ENCODE measurements at regions not wholly inside any gene's neighbourhood (a gene's known extent, or its start where the extent isn't known, plus 50 kb on each side); places are given as distances from the start of the nearest gene placed in this dataset.

GRCh38 chr5:124645396-124645795 is 101.0 kb downstream of the ZNF608 start:
- no peak for DNase-seq (ENCODE audit: low spot score)

GRCh38 chr5:124644582-124644981 is 101.9 kb downstream of the ZNF608 start:
- DNase-seq (ENCODE audit: low spot score) = no peak

GRCh38 chr5:124644138-124644537 is 102.3 kb downstream of the ZNF608 start:
- no peak for DNase-seq (ENCODE audit: low spot score)

GRCh38 chr5:124643336-124643735 is 103.1 kb downstream of the ZNF608 start:
- DNase-seq (ENCODE audit: low spot score) = no peak

GRCh38 chr5:124642151-124642550 is 104.3 kb downstream of the ZNF608 start:
- DNase-seq (ENCODE audit: low spot score) = no peak

- DNase-seq (ENCODE audit: low spot score) = no peak
These were observed 105.2 kb downstream of the ZNF608 start for GRCh38 chr5:124641154-124641792.

- no peak for DNase-seq (ENCODE audit: low spot score)
These were observed 107.3 kb downstream of the ZNF608 start for GRCh38 chr5:124639095-124639665.

DNA sequence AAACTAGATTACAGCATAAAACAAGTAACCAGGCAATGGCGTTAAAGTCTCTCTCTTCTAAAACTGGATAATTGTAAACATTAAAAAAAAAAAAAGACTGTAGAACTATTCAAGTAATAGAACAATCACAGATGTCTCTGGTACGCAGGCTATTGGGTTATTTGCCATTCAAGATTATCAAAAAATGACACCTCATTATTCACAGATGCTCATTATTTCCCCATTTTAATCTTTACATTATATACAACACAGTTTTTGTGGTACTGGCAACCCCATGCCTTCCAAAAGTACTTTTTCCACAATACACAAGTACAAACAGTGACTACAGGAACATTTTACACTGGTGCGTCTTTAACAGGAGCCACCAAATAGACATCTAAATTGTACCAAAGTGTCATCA is 109.4 kb downstream of the ZNF608 start:
- DNase-seq (ENCODE audit: low spot score) = no peak

GRCh38 chr5:124634741-124635323 is 111.6 kb downstream of the ZNF608 start:
- DNase-seq (ENCODE audit: low spot score) = no peak

DNA sequence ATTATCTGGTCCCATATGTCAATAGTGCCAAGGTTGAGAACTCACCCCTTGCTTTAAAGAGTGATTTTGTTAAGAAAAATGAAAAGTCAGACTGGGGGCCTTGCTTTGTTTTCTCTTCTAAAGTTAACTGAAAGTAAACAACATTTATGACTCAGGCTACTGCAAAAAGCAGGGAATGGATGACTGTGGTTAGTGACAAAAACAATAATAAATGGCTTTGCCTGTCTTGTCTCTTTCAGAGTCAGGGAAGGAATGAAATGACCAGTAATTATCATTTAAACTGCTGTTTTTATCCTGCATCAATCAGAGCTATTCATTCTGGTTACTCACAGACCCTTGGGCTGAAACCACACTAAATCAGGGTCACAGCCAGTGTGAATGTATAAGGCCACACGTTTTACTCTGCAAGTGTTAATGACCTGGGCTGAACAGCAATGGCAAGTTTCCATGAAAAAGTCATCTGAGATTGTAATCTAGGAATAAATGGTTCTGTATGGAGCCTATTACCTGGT is 112.2 kb downstream of the ZNF608 start:
- DNase-seq (ENCODE audit: low spot score) = no peak

DNA sequence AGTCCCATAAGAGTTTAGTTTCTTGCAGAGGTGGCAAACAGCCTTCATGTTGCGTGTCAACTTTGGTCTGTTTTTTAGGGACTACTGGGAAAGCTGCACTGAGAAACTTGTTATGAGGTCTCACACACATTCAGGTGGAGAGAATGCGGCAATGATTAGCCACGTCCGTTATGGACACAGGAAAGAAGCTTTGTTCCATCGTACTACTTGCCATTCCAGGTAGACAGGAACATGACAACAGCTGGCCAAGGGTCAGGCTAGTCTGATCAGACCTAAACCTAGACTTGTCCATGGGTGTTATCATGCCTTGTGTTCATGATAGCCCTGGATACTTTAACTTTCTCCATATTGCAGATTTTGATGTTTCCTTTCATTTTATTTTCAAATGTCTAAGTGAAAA is 113.2 kb downstream of the ZNF608 start:
- no peak for DNase-seq (ENCODE audit: low spot score)

GRCh38 chr5:124631874-124632550 is 114.4 kb downstream of the ZNF608 start:
- no peak for DNase-seq (ENCODE audit: low spot score)

- no peak for DNase-seq (ENCODE audit: low spot score)
These were observed 115.4 kb downstream of the ZNF608 start for GRCh38 chr5:124630767-124631704.

- DNase-seq (ENCODE audit: low spot score) = no peak
These were observed 117.5 kb downstream of the ZNF608 start for GRCh38 chr5:124628721-124629596.

DNA sequence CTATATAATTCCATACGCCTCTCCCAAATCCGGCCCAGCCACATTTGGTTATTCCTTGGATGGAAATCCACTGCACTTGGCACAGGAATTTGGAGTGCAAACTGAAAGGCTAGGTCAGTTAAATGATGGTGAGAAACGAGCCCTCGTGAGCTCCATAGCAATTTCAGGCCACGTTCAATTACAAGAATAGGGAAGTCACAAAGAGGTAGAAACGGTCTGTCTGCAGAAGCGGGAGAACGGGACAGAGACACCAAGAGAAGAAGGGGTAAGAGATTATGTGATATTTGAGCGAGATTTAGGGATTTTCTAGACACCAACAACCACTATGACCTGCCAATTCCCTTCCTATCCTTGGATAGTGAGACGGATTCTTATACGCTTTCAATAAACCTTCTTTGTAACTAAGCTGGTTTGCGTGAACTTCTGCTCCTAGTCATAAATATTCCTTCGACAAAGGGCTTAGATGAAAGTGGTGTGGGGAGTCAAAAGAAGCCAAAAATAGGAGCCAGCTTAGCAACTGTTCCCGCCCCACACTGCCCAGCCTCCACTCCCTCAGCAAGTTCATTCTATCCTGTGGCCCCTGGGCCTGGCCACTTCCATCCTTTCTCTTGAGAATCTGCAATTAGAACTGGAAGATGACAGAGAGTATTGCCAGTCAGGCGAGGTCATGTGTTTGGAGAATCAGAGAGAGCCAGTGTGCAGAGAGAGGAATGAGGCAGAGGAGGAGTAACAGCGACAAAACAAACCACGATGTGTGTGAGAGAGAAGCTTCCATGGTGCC is 118.4 kb downstream of the ZNF608 start:
- no peak for DNase-seq (ENCODE audit: low spot score)

- no peak for DNase-seq (ENCODE audit: low spot score)
These were observed 120.4 kb downstream of the ZNF608 start for GRCh38 chr5:124626053-124626452.

- no peak for DNase-seq (ENCODE audit: low spot score)
These were observed 123.2 kb downstream of the ZNF608 start for GRCh38 chr5:124623265-124623664.

GRCh38 chr5:124622851-124623250 is 123.6 kb downstream of the ZNF608 start:
- DNase-seq (ENCODE audit: low spot score) = no peak

DNA sequence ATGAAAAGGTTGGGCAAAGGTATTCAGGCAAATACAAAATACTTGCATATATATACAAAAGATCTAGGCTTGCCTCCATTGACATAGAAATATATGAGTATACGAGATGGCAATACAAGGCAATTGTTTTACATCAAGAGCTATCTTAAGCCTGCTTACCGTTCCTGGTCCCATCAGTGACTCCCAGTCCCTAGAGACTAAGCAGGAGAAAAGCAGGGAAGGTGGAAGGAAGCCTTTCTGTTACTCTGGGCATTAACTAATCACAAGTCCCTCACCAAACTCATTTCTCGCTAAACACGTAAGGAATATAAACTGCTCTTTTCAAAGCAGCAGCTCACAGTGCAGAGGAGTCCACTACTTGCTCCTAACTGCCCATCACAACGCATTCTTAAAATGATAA is 125.2 kb downstream of the ZNF608 start:
- DNase-seq (ENCODE audit: low spot score) = no peak

DNA sequence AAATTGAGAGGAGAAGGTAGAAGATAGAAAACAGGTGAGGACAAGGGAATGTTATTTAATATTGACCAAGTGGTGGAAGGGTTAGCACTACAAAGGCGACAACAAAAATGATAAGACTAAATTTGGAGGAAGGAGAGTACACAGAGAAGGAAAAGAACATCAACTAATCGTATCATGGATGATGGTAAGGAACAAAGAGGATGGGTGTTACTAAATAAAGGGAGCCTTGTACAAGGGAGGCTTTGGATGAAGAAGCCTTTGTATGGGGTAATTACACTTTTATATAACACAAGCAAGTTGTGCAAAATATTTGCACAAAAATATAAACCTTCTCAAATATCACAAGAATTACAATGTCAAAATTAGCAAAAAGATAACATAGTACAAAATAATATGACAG is 125.7 kb downstream of the ZNF608 start:
- no peak for DNase-seq (ENCODE audit: low spot score)

Data from Ammon's horn (tissue), 1 donor.